ENCODE measurements at regions not wholly inside any gene's neighbourhood (a gene's known extent, or its start where the extent isn't known, plus 50 kb on each side); places are given as distances from the start of the nearest gene placed in this dataset.

DNA sequence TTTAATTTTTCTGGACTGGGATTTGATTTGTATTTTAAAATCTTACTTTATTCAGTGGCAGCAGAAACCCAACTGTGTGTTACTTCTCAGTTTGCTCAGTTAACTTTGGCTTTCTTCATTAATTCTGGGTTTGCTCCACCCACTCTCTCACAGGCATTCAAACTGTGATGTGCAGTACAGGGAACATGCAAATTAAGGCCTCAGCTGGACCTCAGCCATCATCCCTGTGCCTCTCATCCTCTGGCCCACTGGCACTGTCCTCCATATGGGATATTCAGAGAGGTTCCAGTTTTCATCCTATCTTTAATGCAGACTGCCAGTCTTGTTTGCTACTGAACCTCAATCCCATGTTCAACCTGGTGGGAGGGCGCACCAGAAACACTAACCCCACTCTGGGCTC, 743.4 kb upstream of the IGFBP3 start:
- no peak for DNase-seq (ENCODE audit: extremely low read depth, low read depth)
- TF ChIP-seq, protein P1, sequence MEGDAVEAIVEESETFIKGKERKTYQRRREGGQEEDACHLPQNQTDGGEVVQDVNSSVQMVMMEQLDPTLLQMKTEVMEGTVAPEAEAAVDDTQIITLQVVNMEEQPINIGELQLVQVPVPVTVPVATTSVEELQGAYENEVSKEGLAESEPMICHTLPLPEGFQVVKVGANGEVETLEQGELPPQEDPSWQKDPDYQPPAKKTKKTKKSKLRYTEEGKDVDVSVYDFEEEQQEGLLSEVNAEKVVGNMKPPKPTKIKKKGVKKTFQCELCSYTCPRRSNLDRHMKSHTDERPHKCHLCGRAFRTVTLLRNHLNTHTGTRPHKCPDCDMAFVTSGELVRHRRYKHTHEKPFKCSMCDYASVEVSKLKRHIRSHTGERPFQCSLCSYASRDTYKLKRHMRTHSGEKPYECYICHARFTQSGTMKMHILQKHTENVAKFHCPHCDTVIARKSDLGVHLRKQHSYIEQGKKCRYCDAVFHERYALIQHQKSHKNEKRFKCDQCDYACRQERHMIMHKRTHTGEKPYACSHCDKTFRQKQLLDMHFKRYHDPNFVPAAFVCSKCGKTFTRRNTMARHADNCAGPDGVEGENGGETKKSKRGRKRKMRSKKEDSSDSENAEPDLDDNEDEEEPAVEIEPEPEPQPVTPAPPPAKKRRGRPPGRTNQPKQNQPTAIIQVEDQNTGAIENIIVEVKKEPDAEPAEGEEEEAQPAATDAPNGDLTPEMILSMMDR (IDR thresholded peaks at IDR 0.05; ENCODE audit: low read depth, low read length, missing control alignments) = no peak
- no peak overlapping the region for H3K4me3 ChIP-seq (replicated peaks; ENCODE audit: low read depth, low read length)

DNA sequence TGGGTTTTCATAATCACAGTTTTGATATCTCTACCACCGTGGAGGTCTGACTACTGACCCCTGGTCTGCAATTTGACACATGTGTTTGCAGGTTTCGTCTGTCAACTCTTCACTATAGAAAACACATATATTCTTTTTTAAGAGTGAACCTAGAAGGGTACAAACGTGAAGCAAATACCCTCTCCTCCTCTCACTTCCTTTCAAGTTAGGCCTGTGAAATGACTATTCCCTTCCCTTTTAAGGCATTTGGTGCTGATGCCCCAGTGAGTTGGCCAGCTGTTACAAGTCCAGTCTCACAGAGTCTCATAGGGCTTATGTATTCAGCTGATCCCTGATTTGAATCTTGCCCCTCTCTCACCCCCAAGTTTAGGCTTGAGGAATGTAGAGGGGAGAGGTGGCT, 742.0 kb upstream of the IGFBP3 start:
- DNase-seq (ENCODE audit: extremely low read depth, low read depth) = no peak
- H3K4me3 ChIP-seq (replicated peaks; ENCODE audit: low read depth, low read length) = no peak overlapping the region
- TF ChIP-seq, protein P1 (IDR thresholded peaks at IDR 0.05; ENCODE audit: low read depth, low read length, missing control alignments) = no peak

DNA sequence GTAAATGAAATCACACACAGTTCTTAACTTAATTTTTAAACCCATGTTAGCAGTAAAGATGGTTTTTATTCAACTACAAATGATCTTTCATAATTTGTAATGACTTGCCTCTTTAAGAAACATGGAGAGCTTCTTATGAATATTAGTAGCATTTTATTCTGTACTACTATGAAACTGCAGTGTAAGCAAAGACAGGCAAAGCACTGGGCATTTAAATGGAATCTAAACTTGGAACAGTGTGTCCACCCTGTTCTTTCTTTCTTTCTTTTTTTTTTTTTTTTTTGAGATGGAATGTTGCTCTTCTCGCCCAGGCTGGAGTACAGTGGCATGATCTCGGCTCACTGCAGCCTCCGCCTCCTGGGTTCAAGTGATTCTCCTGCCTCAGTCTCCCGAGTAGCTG, 740.4 kb upstream of the IGFBP3 start:
- TF ChIP-seq, protein P1 (IDR thresholded peaks at IDR 0.05; ENCODE audit: low read depth, low read length, missing control alignments) = no peak
- no peak for DNase-seq (ENCODE audit: extremely low read depth, low read depth)
- no peak overlapping the region for H3K4me3 ChIP-seq (replicated peaks; ENCODE audit: low read depth, low read length)

DNA sequence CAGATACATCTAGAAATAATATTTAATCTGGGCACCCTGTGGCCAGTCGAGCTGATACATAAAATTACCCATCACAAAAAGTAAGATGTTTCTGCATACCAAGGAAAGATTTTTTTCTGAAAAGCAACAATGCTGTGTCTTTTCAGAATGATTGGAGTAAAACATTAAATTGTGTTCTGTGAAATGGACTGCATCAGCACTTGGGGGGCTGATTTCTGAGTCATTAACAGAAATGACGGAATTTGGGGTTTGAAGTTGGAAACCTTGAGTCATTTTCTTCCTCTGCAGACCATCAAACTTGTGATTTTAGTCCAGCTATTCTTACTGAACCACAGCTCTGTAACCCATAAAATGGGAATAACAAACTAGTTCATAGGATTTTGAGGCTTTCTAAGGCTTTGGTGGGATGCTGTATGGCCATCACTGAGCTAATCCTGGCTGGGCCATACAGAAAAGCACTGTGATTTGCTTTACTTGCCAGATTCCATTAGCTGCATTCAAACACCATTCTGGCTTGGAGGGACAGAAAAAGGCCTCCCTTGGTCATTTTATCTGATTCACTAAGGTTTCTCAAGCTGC, 739.4 kb upstream of the IGFBP3 start:
- no peak for DNase-seq (ENCODE audit: extremely low read depth, low read depth)
- TF ChIP-seq, protein P1 (IDR thresholded peaks at IDR 0.05; ENCODE audit: low read depth, low read length, missing control alignments) = no peak
- no peak overlapping the region for H3K4me3 ChIP-seq (replicated peaks; ENCODE audit: low read depth, low read length)

DNA sequence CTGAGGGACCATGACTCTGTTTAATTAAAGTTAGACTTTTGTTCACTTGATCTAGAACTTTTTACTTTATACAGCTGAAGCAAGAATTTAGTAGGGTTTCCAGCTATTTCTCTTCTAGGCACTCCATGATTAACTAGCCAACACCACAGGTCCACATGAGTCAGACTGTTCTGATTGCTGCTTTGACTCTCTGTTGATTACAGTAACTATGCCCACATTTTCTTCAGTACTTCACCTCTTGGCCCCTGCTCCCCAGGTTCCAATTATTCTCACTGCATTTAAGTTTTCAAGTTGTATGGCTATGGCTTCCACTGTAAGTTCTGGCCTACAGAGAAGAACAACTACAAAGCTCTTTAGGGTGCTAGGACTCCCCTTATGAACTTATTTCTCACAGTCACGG, 737.2 kb upstream of the IGFBP3 start:
- no peak for DNase-seq (ENCODE audit: extremely low read depth, low read depth)
- TF ChIP-seq, protein P1 (IDR thresholded peaks at IDR 0.05; ENCODE audit: low read depth, low read length, missing control alignments) = no peak
- no peak overlapping the region for H3K4me3 ChIP-seq (replicated peaks; ENCODE audit: low read depth, low read length)

DNA sequence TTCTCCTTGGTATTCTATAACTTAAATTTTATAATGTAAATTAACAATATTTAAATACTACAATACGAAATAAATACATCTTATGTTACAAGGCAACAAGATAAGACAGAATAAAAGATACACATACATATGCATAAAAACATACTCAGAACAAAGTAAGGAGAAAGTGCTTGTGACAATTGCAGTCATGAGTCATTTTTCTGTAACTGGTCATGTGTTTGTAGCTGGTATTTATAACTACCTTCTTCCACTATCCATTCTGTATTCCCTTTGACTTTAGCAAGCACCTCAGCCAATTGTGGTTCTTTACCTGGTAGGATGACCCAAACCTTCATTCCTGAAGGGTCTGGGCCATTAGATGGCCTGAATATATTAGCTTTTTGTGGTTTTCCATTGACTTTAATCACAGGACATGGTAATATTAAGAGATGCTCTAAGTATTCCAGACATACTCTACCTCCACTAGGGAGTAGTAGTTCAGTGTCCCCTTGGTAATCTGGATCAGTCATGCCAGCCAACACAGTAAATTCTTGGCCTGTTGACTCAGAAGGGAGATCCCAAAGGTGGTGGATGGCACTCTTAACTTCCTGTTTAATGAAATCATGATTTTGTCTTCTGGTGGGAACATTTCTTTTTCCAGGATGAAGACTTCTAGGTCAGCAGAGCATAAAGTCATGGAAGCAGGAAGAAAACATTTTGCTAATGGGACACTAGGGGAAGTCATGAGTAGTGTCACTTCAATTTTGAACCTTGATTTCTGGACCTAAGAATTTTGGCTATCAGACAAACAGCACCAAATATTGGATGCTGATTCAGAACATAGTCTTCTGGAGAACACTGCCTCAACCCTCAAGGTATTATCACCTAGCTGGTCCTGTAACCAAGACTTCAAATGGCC, 733.7 kb upstream of the IGFBP3 start:
- TF ChIP-seq, protein P1 (IDR thresholded peaks at IDR 0.05; ENCODE audit: low read depth, low read length, missing control alignments) = no peak
- DNase-seq (ENCODE audit: extremely low read depth, low read depth) = no peak
- H3K4me3 ChIP-seq (replicated peaks; ENCODE audit: low read depth, low read length) = no peak overlapping the region

Measured in HFF-Myc (cell line).